Stimulated activated CD4-positive, alpha-beta T cell treated with anti-CD3 and anti-CD28 coated beads, Interleukin-2, amount 100 ng/mL, for 4 hours (primary cell): ENCODE measurements at regions not wholly inside any gene's neighbourhood (a gene's known extent, or its start where the extent isn't known, plus 50 kb on each side); places are given as distances from the start of the nearest gene placed in this dataset.

Source experiments
- DNase-seq: peaks from one replicate; pipeline ENCODE4 v3.0.0-alpha.2; 2020; ENCODE audit warnings: low read depth

DNA sequence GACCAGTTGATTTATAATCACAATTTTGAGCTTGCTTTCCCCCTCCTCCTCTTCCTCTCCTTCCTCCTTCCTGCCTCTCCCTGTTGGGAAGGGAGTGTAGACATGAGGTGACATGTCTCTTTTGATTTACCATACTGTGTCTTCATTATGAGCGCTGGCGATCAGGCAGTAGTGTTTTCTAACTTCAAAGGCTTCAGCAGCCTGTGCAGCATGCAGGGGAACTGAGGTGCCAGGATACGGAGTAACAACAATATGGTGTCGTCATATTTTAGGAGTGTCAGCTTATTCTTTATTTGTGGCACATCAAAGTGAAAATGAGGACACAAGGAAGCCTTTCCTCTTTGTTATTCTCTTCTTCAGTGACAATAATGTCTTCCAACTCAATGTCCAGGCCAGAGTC is 864.2 kb downstream of the SLC4A3 start:
- no peak for DNase-seq

- DNase-seq: no peak
These were observed 866.6 kb downstream of the SLC4A3 start for GRCh38 chr2:220493871-220494525.

DNA sequence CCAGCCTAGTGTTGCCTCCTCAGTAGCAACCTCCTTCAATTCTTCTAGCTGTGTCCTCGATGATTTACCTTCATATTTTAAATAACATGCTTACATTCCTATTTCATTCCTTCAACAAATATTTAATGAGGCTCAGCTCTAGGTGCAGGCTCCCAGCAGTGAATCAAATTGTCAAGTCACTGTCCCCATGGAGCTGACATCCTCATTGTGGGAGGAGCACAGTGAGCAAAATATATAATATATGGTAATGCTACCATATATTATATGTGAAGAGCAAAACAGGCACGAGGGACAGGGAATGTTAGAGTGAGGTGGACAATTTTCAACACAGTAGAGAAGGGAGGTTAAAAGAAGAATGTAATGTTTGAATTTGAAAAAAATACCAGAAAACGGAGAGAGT is 869.1 kb downstream of the SLC4A3 start:
- no peak for DNase-seq

DNA sequence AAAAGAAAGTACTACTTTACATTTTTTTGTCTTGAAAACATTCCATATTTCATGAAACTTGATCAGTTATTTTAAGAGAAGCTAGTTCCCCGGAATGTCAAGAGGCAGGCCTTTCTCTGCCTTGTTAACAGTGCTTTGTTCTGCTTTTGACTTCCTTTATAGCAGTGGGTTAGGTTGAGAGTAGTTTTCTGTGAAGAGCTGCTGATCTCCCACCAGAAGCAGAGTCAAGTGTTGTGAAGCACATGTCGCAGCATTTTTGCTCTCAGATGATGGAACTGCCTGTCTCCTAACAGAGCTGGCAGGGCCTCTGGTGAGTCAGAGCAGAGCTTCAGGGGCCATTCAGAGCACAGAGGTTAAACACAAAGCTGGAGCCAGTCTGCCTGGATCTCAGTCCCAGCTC is 871.8 kb downstream of the SLC4A3 start:
- DNase-seq: no peak

DNA sequence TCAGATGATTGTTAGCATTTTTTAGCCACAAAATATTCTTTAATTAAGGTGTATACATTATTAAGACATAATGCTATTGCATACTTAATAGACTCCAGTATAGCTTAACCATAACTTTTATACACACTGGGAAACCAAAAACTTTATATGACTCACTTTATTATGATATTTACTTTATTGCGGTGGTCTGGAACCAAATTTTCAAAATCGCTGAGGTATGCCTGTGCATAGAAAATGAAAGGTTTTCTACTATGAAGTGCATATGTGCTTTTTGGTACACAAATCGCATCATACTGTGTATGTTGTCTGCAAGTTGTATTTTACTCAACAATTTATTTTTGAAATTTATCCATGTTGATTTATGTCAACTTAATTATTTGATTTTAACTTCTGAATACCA is 875.1 kb downstream of the SLC4A3 start:
- DNase-seq: no peak

- DNase-seq: no peak
These were observed 876.0 kb downstream of the SLC4A3 start for GRCh38 chr2:220503431-220503830.

DNA sequence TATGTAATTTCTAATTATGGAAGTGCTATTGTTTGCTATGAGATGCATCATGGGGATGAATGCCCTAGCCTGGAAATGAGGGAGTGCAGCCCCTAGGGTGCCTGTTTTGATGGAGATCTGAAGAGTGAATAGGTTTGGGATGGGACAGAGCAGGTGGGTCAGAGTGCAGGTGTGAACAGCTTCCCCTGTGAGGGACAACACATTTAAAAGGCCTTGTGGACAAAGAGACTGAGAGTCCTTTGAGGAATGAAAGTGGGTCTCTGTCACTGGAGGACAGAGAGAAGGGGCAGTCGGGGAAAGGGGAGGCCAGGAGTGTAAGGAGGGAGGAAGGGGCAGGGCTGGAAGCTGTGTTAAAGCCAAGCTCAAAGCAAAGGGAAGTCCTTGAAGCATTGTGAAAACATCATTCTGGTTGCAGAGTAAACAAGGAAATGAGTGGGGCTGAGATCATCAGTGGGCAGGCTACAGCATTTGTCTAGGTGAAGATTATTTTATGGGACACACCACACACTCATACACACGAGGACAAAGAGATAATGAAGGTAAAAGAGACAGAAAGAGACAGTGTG is 877.6 kb downstream of the SLC4A3 start:
- no peak for DNase-seq

DNA sequence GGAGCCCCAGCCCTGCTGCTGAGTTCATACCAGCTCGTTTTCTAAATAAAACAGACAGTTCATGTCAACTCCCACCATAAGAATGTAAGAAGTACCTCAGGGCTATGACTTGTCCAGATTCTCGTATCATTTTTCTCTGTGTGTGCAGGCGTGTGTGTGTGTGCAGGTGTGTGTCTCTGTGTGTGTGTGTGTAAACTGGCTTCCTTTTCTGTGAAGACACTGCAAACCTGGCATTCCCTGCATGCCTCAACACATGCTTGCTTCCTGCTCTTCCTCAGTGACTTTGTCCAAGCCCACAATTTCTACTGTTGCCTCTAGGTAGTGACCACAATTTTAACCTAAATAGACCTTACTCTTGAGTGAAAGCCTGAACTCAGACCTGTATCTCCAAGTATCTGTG is 879.0 kb downstream of the SLC4A3 start:
- no peak for DNase-seq

DNA sequence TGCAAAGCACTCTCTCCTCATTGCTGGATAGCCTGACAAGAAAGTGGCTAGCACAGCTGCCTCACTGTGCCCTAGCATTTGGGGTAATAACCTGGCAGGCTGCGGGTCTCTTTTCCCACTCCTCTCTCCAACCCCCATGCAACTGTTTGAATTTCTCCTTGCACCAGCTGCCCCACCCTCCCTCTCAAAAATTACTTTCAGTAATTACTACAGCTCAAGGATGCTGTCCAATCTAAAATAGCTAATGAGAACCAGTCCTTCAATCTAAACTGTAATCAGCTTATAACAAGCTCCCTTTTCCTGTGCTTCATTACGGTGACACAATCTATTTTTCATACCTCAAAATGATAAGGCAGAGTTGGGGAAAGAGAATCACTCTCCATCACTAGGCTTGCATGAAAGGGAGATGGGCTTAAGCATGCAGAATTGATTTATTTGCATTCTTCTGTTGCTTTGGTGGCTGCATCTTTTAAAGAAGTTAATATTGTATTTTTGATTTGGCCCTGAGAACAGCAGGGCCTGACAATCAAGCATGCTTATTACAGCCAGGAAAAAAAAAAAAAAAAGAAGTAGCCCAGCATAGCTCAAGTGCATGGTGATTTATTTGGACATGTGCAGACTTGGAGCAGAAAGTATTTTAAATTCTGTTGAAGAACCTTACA is 881.8 kb downstream of the SLC4A3 start:
- no peak for DNase-seq

DNA sequence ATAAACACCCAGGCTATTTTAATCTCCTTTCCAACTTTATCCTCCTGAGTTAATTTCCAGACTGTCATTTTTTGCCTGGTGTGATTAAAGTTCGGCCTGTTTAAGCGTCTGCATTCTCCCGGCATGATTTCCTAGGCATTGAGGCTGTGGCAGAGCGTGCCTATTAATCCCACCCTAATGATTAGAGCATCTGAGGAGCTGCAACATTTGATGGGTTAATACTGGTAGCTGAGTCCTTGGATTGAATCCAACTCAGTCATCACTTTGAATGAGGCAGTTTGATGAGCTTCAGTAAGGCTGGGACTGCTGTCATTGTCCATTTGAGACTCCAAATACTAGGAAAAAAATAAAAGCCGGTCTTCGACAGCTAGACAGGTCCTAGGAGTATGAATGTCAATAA is 882.5 kb downstream of the SLC4A3 start:
- no peak for DNase-seq

GRCh38 chr2:220510668-220511067 is 883.2 kb downstream of the SLC4A3 start:
- DNase-seq: no peak

DNA sequence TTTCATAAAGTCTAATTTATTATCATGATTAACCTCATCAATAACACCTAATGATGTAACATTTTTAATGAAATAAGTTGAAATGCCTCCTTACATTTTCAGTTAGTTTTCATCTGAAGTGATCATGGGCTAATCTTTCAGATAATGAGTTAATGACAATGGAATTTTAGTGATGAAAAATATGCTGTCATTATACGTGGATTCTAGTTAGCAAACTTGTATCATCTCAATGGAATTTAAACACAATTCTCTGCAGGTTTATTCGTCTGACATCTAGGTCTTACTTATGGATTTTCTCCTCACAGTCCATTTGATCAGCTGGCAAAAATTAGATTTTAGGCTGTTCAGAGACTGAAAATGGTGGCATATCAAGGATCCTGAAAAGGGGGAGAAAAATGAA is 885.0 kb downstream of the SLC4A3 start:
- no peak for DNase-seq

GRCh38 chr2:220513573-220514288 is 886.3 kb downstream of the SLC4A3 start:
- no peak for DNase-seq

GRCh38 chr2:220521551-220521950 is 894.1 kb downstream of the SLC4A3 start:
- no peak for DNase-seq

DNA sequence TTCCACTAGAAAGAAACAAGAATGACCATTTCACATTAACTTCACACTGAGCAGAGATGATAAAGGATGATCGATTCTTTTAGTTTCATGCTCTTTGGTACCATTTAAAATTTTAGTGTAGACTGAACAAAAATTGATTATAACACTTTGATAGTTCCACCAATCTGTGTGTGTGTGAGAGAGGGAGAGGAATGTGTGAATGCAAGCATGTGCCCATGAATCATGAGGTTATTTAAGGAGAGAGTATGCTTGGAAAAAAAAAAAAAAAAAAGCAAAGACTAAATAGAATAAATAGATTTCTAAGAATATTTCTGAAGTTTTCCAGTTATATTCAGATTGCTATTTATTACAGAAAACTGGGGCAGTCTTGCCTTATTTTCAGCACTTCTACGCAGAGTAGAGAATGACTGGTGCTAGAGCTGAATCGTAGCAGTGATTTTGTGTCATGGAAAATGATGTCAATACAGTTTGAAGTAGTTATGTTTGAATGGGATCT is 900.8 kb downstream of the SLC4A3 start:
- DNase-seq: no peak

DNA sequence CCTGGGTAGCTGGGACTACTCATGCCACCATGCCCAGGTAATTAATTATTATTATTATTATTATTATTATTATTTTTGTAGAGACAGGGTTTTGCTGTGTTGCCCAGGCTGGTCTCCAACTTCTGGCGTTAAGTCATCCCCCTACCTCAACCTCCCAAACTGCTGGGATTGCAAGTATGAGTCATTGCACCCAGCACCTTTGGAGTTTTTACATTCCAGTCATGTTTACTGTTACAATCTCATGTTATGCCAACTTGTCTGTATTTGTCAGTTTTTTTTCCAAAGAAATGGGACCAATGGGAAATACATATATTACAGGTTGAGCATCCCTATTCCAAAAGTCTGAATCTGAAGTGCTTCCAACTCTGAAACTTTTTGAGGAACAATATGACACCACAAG is 903.8 kb downstream of the SLC4A3 start:
- DNase-seq: no peak

- no peak for DNase-seq
These were observed 906.1 kb downstream of the SLC4A3 start for GRCh38 chr2:220533485-220533884.

- no peak for DNase-seq
These were observed 912.1 kb downstream of the SLC4A3 start for GRCh38 chr2:220539481-220539880.

DNA sequence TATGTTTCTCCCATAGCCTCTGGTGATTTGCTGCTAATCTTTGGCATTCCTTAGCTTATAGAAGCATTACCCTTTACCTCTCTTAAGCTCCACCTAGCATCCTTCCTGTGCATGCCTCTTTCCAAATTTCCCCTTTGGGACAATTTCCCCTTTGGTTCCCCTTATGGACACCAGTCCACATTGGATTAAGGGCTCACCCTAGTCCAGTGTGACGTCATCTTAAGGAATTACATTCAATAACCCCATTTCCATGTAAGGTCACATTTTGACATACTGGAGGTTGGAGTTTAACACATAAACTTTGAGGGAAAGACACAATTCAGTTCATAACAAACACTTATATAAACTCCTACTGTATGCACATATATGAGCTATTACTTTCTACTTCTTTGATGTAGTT is 916.6 kb downstream of the SLC4A3 start:
- no peak for DNase-seq

DNA sequence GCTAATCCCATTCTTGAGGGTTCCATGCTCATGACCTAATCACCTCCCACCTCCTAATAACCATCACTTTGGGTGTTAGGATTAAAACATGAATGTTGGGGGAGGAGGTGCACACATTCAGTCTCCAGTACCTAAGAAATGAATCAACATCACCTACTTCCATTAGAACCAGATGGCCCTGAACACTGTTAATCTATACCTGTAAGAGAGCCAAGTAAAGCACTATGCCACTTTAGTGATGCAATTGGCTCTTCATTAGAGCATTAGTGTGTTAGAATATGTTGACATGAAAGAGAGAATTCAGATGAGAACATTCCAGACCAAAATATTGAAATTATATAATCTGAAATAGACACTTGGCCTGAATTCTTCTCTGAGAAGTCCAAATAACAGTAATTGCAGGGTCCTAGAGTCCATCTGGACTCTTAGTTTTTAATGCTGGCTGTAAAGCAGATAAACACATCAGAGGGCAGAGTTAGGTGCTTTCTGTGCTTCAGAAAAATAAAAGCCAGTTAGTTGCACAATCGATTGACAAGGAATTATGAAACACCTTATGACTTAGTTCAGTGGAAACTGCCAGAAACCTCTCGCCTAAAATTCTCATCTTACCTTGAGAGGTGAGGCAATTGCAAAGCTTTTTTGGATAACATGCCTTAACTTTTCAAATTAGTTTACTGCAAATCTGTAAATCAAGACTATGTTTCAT is 923.7 kb downstream of the SLC4A3 start:
- DNase-seq: no peak

DNA sequence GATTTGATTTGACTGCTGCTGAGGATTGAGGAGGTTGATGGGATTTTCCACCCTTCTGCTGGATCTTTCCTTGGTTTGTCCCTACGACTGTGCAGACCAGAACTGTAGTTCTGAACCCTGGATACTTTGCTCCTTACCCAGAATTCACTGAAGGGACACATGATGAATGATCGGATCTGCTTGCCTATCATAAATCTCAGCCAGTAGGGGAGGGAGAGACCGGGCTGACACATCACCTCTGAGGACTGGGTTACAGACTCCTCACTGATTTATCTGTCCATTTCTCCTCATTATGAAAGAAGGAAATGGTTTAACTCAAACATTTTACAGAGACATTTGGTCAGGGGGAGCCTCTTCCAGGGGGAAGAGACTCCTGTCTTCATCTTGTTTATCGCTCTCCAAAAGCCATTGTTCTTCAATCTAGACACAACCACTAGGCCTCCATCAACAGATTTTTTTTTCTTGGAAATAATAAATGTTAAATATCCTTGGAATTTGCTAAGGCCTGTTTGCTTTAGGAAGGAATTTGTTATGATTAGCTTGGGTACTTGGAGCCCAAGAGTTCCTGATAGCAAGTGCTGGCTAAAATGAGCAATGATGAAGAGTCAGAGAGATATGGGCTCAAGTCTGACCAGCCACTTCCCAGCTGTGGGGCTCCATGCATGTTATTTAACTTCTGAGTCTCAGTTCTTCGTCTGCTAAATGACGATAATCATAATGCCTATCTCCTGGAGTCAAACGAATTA is 925.5 kb downstream of the SLC4A3 start:
- DNase-seq: no peak
